Testis (tissue), 2 donors: ENCODE measurements at regions not wholly inside any gene's neighbourhood (a gene's known extent, or its start where the extent isn't known, plus 50 kb on each side); places are given as distances from the start of the nearest gene placed in this dataset.

Source experiments
- POLR2A ChIP-seq: fragments of 450-650 bp; IDR thresholded peaks from one replicate; pipeline ENCODE4 v1.6.1; 2017; ENCODE audit warnings: antibody characterized with exemption, mild to moderate bottlenecking, moderate library complexity
- TF ChIP-seq, protein P1 (sequence below), 3 experiments: fragments of 450-650 bp in 2 of 3; fragments of 200-600 bp in 1 of 3; sonication (generic) in 1 of 3; IDR thresholded peaks; one replicate each; pipeline ENCODE4 v1.5.1; 2016 to 2019; ENCODE audit warnings: antibody characterized with exemption in 3 of 3, mild to moderate bottlenecking in 2 of 3, moderate library complexity in 1 of 3

DNA sequence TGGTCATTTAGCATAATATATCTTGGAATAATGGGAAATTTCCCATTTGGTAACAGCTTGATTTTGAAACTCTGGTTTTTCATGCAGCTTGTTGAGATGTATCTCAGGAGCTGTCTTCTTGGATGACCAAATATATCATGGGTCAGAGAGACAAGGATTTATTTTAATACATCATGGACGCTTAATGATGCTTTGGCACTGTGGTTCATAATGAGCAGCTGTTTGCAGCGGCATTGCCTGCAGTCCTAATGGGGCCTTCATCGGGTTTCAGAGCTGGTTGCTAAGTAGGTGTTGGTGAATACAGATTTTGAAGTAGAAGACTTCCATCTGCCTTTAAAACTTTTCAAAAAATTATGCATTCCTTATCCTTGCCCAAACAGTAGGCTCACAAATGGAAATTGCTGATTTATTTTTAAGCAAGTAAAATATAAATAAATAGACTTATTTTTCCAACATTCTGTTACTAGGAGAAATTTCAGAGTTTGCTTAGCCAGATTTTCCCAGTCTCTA, 389.5 kb upstream of the FAT3 start:
- TF ChIP-seq, protein P1, sequence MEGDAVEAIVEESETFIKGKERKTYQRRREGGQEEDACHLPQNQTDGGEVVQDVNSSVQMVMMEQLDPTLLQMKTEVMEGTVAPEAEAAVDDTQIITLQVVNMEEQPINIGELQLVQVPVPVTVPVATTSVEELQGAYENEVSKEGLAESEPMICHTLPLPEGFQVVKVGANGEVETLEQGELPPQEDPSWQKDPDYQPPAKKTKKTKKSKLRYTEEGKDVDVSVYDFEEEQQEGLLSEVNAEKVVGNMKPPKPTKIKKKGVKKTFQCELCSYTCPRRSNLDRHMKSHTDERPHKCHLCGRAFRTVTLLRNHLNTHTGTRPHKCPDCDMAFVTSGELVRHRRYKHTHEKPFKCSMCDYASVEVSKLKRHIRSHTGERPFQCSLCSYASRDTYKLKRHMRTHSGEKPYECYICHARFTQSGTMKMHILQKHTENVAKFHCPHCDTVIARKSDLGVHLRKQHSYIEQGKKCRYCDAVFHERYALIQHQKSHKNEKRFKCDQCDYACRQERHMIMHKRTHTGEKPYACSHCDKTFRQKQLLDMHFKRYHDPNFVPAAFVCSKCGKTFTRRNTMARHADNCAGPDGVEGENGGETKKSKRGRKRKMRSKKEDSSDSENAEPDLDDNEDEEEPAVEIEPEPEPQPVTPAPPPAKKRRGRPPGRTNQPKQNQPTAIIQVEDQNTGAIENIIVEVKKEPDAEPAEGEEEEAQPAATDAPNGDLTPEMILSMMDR (IDR thresholded peaks at IDR 0.05): no peak
- no peak for TF ChIP-seq POLR2A
